ENCODE measurements at regions not wholly inside any gene's neighbourhood (a gene's known extent, or its start where the extent isn't known, plus 50 kb on each side); places are given as distances from the start of the nearest gene placed in this dataset.

DNA sequence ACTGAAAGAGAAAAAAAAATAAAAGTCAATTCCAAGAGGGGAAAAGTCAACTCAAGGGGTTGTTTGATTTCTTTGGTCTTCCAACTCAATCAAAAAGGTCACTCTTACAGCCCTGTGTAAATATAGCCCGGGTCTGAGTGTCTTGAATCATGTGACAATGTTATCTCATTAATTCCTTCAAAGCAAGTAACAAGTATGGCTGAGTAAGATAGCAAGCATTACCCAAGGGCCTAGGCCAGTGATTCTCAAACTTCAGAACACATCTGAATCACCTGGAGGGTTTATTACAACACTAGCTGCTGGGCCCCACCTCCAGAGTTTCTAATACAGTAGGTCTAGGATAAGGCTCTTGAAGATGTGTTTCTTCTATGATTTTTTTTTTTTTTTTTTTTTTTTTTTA is 125.0 kb downstream of the PRLHR start:
- H3K36me3 ChIP-seq (ENCODE audit: insufficient read depth, low read length) = no peaks in the 10 kb centered on the region
- ChIA-PET POLR2A (no interaction called here), CTCF (interaction anchor here (0.7 kb wide), 1 partner anchor 11 kb away, joined by 3 read pairs; no protein-coding TSS in a partner anchor)
- no peak for DNase-seq
- H3K27me3 ChIP-seq (ENCODE audit: insufficient read depth, low read length, poor library complexity, severe bottlenecking) = peaks cover 3% of the 10 kb centered on the region
- no peak overlapping the region for H3K27ac ChIP-seq (ENCODE audit: low read depth, low read length)
- no peaks in the 10 kb centered on the region for H3K9me3 Mint-ChIP-seq
- no peak overlapping the region for H3K4me3 ChIP-seq (ENCODE audit: low read length)
- no peaks in the 10 kb centered on the region for H3K4me1 ChIP-seq (ENCODE audit: insufficient read depth, low read length)
- H3K9me3 ChIP-seq (ENCODE audit: low read length) = no peaks in the 10 kb centered on the region
- H3K27ac Mint-ChIP-seq = no peak overlapping the region
- H3K4me3 Mint-ChIP-seq = no peak overlapping the region
- H3K36me3 Mint-ChIP-seq = no peaks in the 10 kb centered on the region
- H3K27me3 Mint-ChIP-seq = peaks cover 27 to 52% of the 10 kb centered on the region in 2 donors
- H3K4me1 Mint-ChIP-seq = no peaks in the 10 kb centered on the region

DNA sequence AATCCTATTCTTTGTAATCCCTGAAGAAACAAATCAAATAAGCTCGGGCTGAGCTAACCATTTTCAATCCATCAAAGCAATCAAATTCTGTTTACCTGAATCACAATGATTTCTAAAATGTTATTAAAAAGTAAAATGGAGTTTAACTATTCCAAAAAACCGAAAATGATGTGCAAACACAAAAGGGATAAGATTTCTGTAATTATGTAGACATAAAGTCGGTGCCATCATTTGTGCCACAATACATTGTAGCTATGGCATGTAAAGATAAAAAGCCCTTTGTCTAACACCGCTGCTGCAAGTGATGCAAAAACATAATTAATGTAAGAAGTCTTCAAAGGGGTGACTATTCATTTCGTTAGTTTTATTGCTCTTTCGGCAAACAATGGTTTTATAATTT is 125.1 kb upstream of the FAM204A start:
- no peak for DNase-seq
- H3K27me3 ChIP-seq (ENCODE audit: insufficient read depth, low read length, poor library complexity, severe bottlenecking) = peaks cover 3% of the 10 kb centered on the region
- H3K27ac ChIP-seq (ENCODE audit: low read depth, low read length) = no peak overlapping the region
- H3K4me1 ChIP-seq (ENCODE audit: insufficient read depth, low read length) = no peaks in the 10 kb centered on the region
- no peaks in the 10 kb centered on the region for H3K9me3 ChIP-seq (ENCODE audit: low read length)
- no peaks in the 10 kb centered on the region for H3K4me1 Mint-ChIP-seq
- H3K36me3 Mint-ChIP-seq = no peaks in the 10 kb centered on the region
- H3K4me3 Mint-ChIP-seq = no peak overlapping the region
- CTCF ChIA-PET = no interaction called here
- POLR2A ChIA-PET = no interaction called here
- no peak overlapping the region for H3K4me3 ChIP-seq (ENCODE audit: low read length)
- H3K27ac Mint-ChIP-seq = no peak overlapping the region
- H3K36me3 ChIP-seq (ENCODE audit: insufficient read depth, low read length) = no peaks in the 10 kb centered on the region
- peaks cover 20 to 46% of the 10 kb centered on the region in 2 donors for H3K27me3 Mint-ChIP-seq
- H3K9me3 Mint-ChIP-seq = no peaks in the 10 kb centered on the region

DNA sequence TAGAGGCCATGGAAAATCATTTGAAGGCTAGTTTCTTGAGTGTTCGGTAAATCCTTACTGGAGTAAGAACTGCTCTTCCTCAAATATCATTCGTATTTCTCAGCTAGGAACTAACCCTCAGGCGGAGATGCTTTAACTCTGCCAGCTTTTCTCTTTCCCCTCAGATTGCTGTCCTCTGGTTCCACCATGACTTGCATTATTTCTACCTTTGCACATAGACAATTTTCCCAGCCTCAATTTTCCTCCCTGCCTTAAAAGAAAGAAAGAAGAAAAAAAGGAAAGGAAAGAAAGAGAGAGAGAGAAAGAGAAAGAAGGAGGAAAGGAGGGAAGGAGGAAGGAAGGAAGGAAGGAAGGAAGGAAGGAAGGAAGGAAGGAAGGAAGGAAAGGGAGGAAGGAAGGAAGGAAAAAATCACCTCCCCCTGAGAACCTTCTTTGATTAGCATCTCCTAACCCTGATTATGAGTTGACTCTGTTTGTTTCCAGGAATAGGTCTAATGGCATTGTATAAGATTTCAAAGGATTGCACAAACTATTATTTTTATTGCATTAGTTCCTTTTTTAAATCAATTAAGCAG is 123.3 kb upstream of the FAM204A start:
- no peak overlapping the region for H3K27ac ChIP-seq (ENCODE audit: low read depth, low read length)

DNA sequence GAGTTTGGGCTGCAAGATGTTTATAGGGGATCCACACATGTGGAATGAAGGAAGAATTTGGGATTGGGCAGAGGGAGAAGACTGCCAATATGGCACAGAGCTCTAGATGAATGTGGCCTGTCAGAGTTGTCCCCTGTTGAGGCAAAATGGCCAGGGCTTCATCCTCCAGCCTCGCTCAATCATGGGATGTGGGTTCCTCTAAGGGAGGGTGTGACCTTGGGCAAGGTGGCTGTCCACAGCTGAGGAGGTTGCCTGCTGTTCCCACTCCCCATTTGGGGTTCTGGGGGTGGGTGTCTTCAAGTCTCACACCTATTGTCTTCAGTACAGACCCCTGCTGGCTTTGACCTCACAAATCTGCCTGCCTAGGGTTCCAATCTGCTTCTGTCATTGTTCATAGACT is 121.6 kb upstream of the FAM204A start:
- peaks cover 6 to 8% (median 6%) of the 10 kb centered on the region in 3 donors for H3K4me1 Mint-ChIP-seq
- H3K4me3 Mint-ChIP-seq = no peak overlapping the region
- no peak for DNase-seq
- H3K9me3 Mint-ChIP-seq = no peaks in the 10 kb centered on the region
- Histone ChIP-seq H3K9me3 (ENCODE audit: low read length) (no peaks in the 10 kb centered on the region), H3K4me3 (ENCODE audit: low read length) (no peak overlapping the region), H3K36me3 (ENCODE audit: insufficient read depth, low read length) (no peaks in the 10 kb centered on the region), H3K4me1 (ENCODE audit: insufficient read depth, low read length) (no peaks in the 10 kb centered on the region), H3K27ac (ENCODE audit: low read depth, low read length) (no peak overlapping the region), H3K27me3 (ENCODE audit: insufficient read depth, low read length, poor library complexity, severe bottlenecking) (no peaks in the 10 kb centered on the region)
- ChIA-PET CTCF (no interaction called here), POLR2A (no interaction called here)
- H3K36me3 Mint-ChIP-seq = no peaks in the 10 kb centered on the region
- peaks cover 28 to 67% of the 10 kb centered on the region in 2 donors for H3K27me3 Mint-ChIP-seq
- no peak overlapping the region for H3K27ac Mint-ChIP-seq

More for the DNA sequence above, 123.3 kb upstream of the FAM204A start:
- CTCF ChIA-PET = no interaction called here
- Histone ChIP-seq H3K9me3 (ENCODE audit: low read length) (no peaks in the 10 kb centered on the region), H3K27me3 (ENCODE audit: insufficient read depth, low read length, poor library complexity, severe bottlenecking) (peaks cover 3% of the 10 kb centered on the region), H3K4me3 (ENCODE audit: low read length) (no peak overlapping the region), H3K36me3 (ENCODE audit: insufficient read depth, low read length) (no peaks in the 10 kb centered on the region), H3K4me1 (ENCODE audit: insufficient read depth, low read length) (no peaks in the 10 kb centered on the region)
- Mint-ChIP-seq H3K27me3 (peaks cover 23 to 58% of the 10 kb centered on the region in 2 donors), H3K4me3 (no peak overlapping the region), H3K9me3 (no peaks in the 10 kb centered on the region), H3K27ac (peak overlapping the region in 1 of 8 donors; percentile 11), H3K36me3 (no peaks in the 10 kb centered on the region), H3K4me1 (no peaks in the 10 kb centered on the region)
- DNase-seq = no peak
- POLR2A ChIA-PET = no interaction called here

DNA sequence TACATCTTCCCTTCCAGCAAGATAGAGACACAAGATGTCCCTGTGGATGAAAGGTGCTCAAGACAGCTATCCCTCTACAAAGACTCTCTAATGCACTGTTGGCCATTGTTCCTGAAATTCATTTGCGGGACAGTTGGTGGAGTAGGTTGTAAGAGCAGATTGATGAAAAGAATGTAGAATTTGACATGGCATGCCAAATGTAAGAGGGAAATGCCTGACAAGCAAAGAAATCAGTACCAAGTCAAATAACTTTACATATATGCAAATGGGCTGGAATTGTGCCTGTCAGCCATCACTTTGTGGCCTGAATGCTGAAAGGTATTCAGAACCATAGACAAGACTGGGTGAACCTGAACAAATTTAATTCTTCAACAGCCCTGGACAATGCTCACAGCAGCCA is 120.3 kb upstream of the FAM204A start:
- H3K9me3 Mint-ChIP-seq = no peaks in the 10 kb centered on the region
- no peak overlapping the region for H3K4me3 Mint-ChIP-seq
- no peaks in the 10 kb centered on the region for H3K27me3 ChIP-seq (ENCODE audit: insufficient read depth, low read length, poor library complexity, severe bottlenecking)
- no peaks in the 10 kb centered on the region for H3K36me3 ChIP-seq (ENCODE audit: insufficient read depth, low read length)
- no peak overlapping the region for H3K4me3 ChIP-seq (ENCODE audit: low read length)
- POLR2A ChIA-PET = no interaction called here
- H3K27me3 Mint-ChIP-seq = peaks cover 25 to 63% of the 10 kb centered on the region in 2 donors
- peaks cover 6 to 8% (median 6%) of the 10 kb centered on the region in 3 donors for H3K4me1 Mint-ChIP-seq
- no peaks in the 10 kb centered on the region for H3K36me3 Mint-ChIP-seq
- no peak overlapping the region for H3K27ac Mint-ChIP-seq
- CTCF ChIA-PET = no interaction called here
- no peak for DNase-seq
- H3K4me1 ChIP-seq (ENCODE audit: insufficient read depth, low read length) = no peaks in the 10 kb centered on the region
- no peak overlapping the region for H3K27ac ChIP-seq (ENCODE audit: low read depth, low read length)
- H3K9me3 ChIP-seq (ENCODE audit: low read length) = no peaks in the 10 kb centered on the region

DNA sequence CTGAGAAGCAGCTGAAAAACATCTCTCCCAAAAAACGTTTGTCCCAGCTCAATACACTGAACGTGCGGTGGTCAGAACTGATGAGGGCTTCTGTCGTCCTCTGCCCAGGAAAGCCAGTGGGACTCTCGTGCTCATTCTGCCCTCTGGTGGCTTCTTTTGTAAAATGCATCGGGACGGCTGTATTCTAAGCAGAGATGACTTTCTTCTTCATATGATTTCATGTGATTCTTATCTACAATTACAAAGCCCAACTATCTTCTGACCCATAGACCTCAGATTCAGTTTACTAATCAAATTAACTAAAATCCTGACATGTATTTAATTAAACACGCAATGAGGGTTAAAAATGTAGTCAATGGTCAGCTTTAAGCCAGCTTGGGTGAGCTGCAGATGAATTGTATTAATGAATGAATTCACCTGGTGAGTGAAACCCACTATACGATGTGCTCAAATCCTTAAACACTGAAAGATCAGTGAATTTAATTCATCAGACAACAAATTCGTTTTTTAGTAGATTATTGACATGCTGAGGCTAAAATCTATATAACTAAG is 117.6 kb upstream of the FAM204A start:
- H3K9me3 ChIP-seq (ENCODE audit: low read length) = no peaks in the 10 kb centered on the region
- no peaks in the 10 kb centered on the region for H3K27me3 ChIP-seq (ENCODE audit: insufficient read depth, low read length, poor library complexity, severe bottlenecking)
- H3K4me3 Mint-ChIP-seq = peak overlapping the region in 6 of 7 donors; percentile 42 to 78 (median 63)
- peak overlapping the region in 1 of 8 donors; percentile 56 for H3K27ac Mint-ChIP-seq
- H3K4me1 ChIP-seq (ENCODE audit: insufficient read depth, low read length) = no peaks in the 10 kb centered on the region
- H3K36me3 Mint-ChIP-seq = no peaks in the 10 kb centered on the region
- peaks cover 20 to 65% of the 10 kb centered on the region in 2 donors for H3K27me3 Mint-ChIP-seq
- POLR2A ChIA-PET = no interaction called here
- peak overlapping the region; percentile 24 for H3K4me3 ChIP-seq (ENCODE audit: low read length)
- no peaks in the 10 kb centered on the region for H3K9me3 Mint-ChIP-seq
- peaks cover 6 to 8% (median 6%) of the 10 kb centered on the region in 3 donors for H3K4me1 Mint-ChIP-seq
- H3K27ac ChIP-seq (ENCODE audit: low read depth, low read length) = no peak overlapping the region
- CTCF ChIA-PET = interaction anchor here (0.6 to 3.2 kb wide), 10 partner anchors 9 to 1243 kb away, joined by 3 to 23 read pairs (median 3); no protein-coding TSS in a partner anchor
- H3K36me3 ChIP-seq (ENCODE audit: insufficient read depth, low read length) = no peaks in the 10 kb centered on the region
- peak; percentile 5 to 51 (median 18) for DNase-seq

DNA sequence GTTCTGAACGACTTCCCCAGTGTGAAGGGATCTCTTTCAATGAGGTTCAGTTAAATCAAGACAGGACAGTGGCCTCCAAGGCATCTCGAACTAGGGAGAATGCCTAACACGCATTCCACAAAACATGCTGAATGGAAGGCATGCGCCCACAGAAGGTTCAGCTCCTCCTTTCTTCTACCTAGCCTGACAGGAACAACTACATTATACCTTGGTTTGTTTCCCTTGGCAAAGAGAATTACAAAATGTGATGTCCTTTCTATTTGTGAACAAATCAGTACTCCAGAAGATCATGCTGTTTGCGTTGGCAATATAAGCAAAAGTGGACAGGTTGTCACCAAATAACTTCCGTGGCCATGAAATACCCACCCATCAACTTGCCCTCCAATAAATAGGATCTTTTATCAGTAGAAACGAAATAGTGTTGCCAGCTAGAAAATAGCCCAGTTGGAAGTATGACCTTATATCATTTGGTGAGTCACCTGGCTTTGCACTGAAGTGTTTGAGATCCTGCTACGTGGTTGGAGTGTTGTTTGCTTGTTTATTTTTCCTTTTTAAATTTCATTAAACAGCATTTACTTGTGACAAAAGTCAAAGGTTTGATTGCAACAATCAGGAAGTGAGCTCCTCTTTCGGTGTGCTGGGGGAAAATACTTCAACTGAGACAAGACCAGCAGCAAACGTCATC is 117.0 kb upstream of the FAM204A start:
- Mint-ChIP-seq H3K36me3 (no peaks in the 10 kb centered on the region), H3K27ac (peak overlapping the region in 1 of 8 donors; percentile 56), H3K4me3 (peak overlapping the region in 6 of 7 donors; percentile 42 to 78 (median 63)), H3K9me3 (no peaks in the 10 kb centered on the region), H3K27me3 (peaks cover 20 to 61% of the 10 kb centered on the region in 2 donors), H3K4me1 (peaks cover 6 to 8% (median 6%) of the 10 kb centered on the region in 3 donors)
- H3K4me1 ChIP-seq (ENCODE audit: insufficient read depth, low read length) = no peaks in the 10 kb centered on the region
- ChIA-PET CTCF (interaction anchor here (0.6 to 3.2 kb wide), 10 partner anchors 9 to 1242 kb away, joined by 3 to 23 read pairs (median 3); no protein-coding TSS in a partner anchor), POLR2A (no interaction called here)
- no peak for DNase-seq
- no peak overlapping the region for H3K27ac ChIP-seq (ENCODE audit: low read depth, low read length)
- no peaks in the 10 kb centered on the region for H3K36me3 ChIP-seq (ENCODE audit: insufficient read depth, low read length)
- peak overlapping the region; percentile 24 for H3K4me3 ChIP-seq (ENCODE audit: low read length)
- no peaks in the 10 kb centered on the region for H3K9me3 ChIP-seq (ENCODE audit: low read length)
- no peaks in the 10 kb centered on the region for H3K27me3 ChIP-seq (ENCODE audit: insufficient read depth, low read length, poor library complexity, severe bottlenecking)

DNA sequence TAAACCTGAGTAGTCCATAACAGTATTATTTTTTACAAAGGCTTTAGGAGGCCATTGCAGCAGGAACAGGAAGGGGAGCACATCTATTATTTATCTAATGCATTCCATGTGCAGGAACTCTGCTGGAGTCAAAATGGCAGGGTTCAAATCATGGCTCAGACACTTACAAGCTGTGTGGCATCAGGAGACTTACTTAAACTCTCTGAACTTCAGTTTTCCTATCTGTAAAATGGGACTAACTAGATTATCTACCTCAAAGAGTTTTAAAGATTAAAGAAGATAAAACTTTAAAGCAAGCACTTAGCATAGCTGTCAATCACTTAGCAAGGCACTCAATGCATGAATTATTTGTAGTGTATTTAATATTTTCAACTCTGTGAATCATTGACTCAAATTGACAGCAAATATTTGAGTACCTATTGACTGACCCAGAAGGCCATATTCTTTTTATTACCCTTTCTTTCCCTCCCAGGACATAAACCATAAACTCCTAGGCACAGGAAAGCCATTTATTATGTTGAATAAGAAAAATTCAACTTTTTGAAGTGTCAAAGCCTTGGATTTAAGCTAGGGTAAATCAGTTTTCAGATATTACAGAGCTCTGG is 115.8 kb upstream of the FAM204A start:
- Mint-ChIP-seq H3K27me3 (peaks cover 14 to 49% of the 10 kb centered on the region in 2 donors), H3K36me3 (no peaks in the 10 kb centered on the region), H3K27ac (no peak overlapping the region), H3K4me1 (peaks cover 6 to 8% (median 6%) of the 10 kb centered on the region in 3 donors), H3K9me3 (no peaks in the 10 kb centered on the region), H3K4me3 (peak overlapping the region in 1 of 7 donors; percentile 38)
- no peaks in the 10 kb centered on the region for H3K27me3 ChIP-seq (ENCODE audit: insufficient read depth, low read length, poor library complexity, severe bottlenecking)
- H3K27ac ChIP-seq (ENCODE audit: low read depth, low read length) = no peak overlapping the region
- no peaks in the 10 kb centered on the region for H3K9me3 ChIP-seq (ENCODE audit: low read length)
- no peaks in the 10 kb centered on the region for H3K36me3 ChIP-seq (ENCODE audit: insufficient read depth, low read length)
- ChIA-PET CTCF (interaction anchor here (1.4 to 3.2 kb wide), 2 partner anchors 9 to 961 kb away, joined by 3 to 23 read pairs; no protein-coding TSS in a partner anchor), POLR2A (no interaction called here)
- H3K4me3 ChIP-seq (ENCODE audit: low read length) = no peak overlapping the region
- no peaks in the 10 kb centered on the region for H3K4me1 ChIP-seq (ENCODE audit: insufficient read depth, low read length)
- DNase-seq = no peak

Data from CD8-positive, alpha-beta memory T cell (primary cell).